H1 (cell line): ENCODE measurements at regions not wholly inside any gene's neighbourhood (a gene's known extent, or its start where the extent isn't known, plus 50 kb on each side); places are given as distances from the start of the nearest gene placed in this dataset.

ENCODE experiments used
- CTCF ChIA-PET: fragments of 300-600 bp; sonication (Branson Sonifier 250); formaldehyde crosslinking; loops from one replicate; lab custom pipeline; 2021; ENCODE audit not compliant: partially characterized antibody; lab: Charles Lee
- POLR2A ChIA-PET: fragments of 300-600 bp; sonication (Branson Sonifier 250); formaldehyde crosslinking; loops from one replicate; lab custom pipeline; 2021; ENCODE audit warnings: inconsistent platforms; ENCODE audit not compliant: partially characterized antibody; lab: Charles Lee
- DNase-seq, 2 experiments: peaks; one replicate each; pipeline versions ENCODE4 v3.0.0 to v3.0.0-alpha.2; 2010 to 2022; ENCODE audit warnings: low spot score in 2 of 2, low read depth in 1 of 2, mixed read lengths in 1 of 2
- FAIRE-seq: peaks from 2 replicates; lab custom pipeline; 2011; peaks lifted over from hg19 to GRCh38; lab: Jason Lieb, UNC
- H2AFZ ChIP-seq: 2 replicates; pipeline ENCODE4 v1.8.1; 2012; ENCODE audit warnings: low read length, inconsistent platforms
- H2AK5ac ChIP-seq: 2 replicates; pipeline ENCODE4 v1.6.1; 2013; ENCODE audit warnings: low read depth, low read length
- H2BK120ac ChIP-seq: replicated peaks from 2 replicates; pipeline ENCODE3; 2013; ENCODE audit warnings: low read depth, low read length, inconsistent platforms
- H2BK12ac ChIP-seq: 2 replicates; pipeline ENCODE4 v1.6.1; 2013; ENCODE audit warnings: low read depth, low read length
- H2BK15ac ChIP-seq: 2 replicates; pipeline ENCODE4 v1.6.1; 2013; ENCODE audit warnings: low read length
- H2BK20ac ChIP-seq: 2 replicates; pipeline ENCODE4 v1.6.1; 2013; ENCODE audit warnings: low read length
- H2BK5ac ChIP-seq: 2 replicates; pipeline ENCODE4 v1.6.1; 2013; ENCODE audit warnings: low read depth, low read length
- H3K14ac ChIP-seq: 2 replicates; pipeline ENCODE4 v1.6.1; 2013; ENCODE audit warnings: inconsistent platforms; ENCODE audit not compliant: insufficient read length
- H3K18ac ChIP-seq: 2 replicates; pipeline ENCODE4 v1.6.1; 2013; ENCODE audit warnings: low read length; ENCODE audit errors: extremely low read depth
- H3K23ac ChIP-seq: 2 replicates; pipeline ENCODE4 v1.6.1; 2013; ENCODE audit warnings: inconsistent platforms; ENCODE audit not compliant: insufficient read length
- H3K23me2 ChIP-seq: 2 replicates; pipeline ENCODE4 v1.6.1; 2013; ENCODE audit warnings: low read depth, low read length
- H3K27ac ChIP-seq: 2 replicates; pipeline ENCODE4 v1.6.1; 2011; ENCODE audit warnings: low read depth, low read length, inconsistent platforms
- H3K27me3 ChIP-seq, 4 experiments: replicated peaks in 1 of 4; 1 replicate in 1 of 4; 2 replicates in 3 of 4; pipeline versions ENCODE4 v1.6.1 to v1.8.1; 2011 to 2013; ENCODE audit warnings: low read length in 3 of 4, mild to moderate bottlenecking in 3 of 4, inconsistent platforms in 2 of 4, mixed read lengths in 2 of 4, moderate library complexity in 1 of 4; ENCODE audit not compliant: control insufficient read depth in 3 of 4, insufficient read depth in 3 of 4; ENCODE audit errors: extremely low read depth in 1 of 4
- H3K36me3 ChIP-seq, 4 experiments: 2 replicates each; pipeline versions ENCODE4 v1.6.1 to v1.8.1; 2011 to 2013; ENCODE audit warnings: mild to moderate bottlenecking in 4 of 4, low read length in 3 of 4, moderate library complexity in 2 of 4, control low read depth in 1 of 4, inconsistent platforms in 1 of 4; ENCODE audit not compliant: insufficient read depth in 4 of 4, control insufficient read depth in 2 of 4
- H3K4ac ChIP-seq: replicated peaks from 2 replicates; pipeline ENCODE3; 2013; ENCODE audit warnings: low read length, low read depth, mixed read lengths, inconsistent platforms; ENCODE audit not compliant: insufficient read length
- H3K4me1 ChIP-seq, 4 experiments: replicated peaks in 1 of 4; 1 replicate in 1 of 4; 2 replicates in 3 of 4; pipeline versions ENCODE4 v1.6.1 to v1.8.1; 2011 to 2013; ENCODE audit warnings: low read length in 3 of 4, inconsistent platforms in 2 of 4, mixed read lengths in 1 of 4; ENCODE audit not compliant: insufficient read depth in 4 of 4, control insufficient read depth in 3 of 4
- H3K4me2 ChIP-seq, 2 experiments: 2 replicates each; pipeline versions ENCODE4 v1.6.1 to v1.8.1; 2011 to 2013; ENCODE audit warnings: low read depth in 2 of 2, low read length in 2 of 2, control low read depth in 1 of 2, inconsistent platforms in 1 of 2, mild to moderate bottlenecking in 1 of 2; ENCODE audit not compliant: insufficient read depth in 1 of 2
- H3K4me3 ChIP-seq, 4 experiments: fragments of 200-600, 300-600 bp in 1 of 4; sonication (generic), shearing (Covaris generic), sonication (Bioruptor Twin) in 1 of 4; 2 replicates each; pipeline versions ENCODE4 v1.5.1 to v1.8.1; 2011 to 2016; ENCODE audit warnings: low read length in 4 of 4, low read depth in 3 of 4, control low read depth in 2 of 4, inconsistent platforms in 2 of 4, mild to moderate bottlenecking in 2 of 4, mixed read lengths in 1 of 4, moderate library complexity in 1 of 4; ENCODE audit not compliant: insufficient read depth in 2 of 4; ENCODE audit errors: extremely low read depth in 1 of 4
- H3K56ac ChIP-seq: replicated peaks from 2 replicates; pipeline ENCODE3; 2013; ENCODE audit warnings: low read depth, mild to moderate bottlenecking, mixed read lengths, low read length, inconsistent platforms; ENCODE audit not compliant: insufficient read length
- H3K79me1 ChIP-seq: 2 replicates; pipeline ENCODE4 v1.6.1; 2013; ENCODE audit warnings: low read depth, low read length, control low read depth
- H3K79me2 ChIP-seq, 2 experiments: 2 replicates each; pipeline versions ENCODE4 v1.6.1 to v1.8.1; 2012 to 2013; ENCODE audit warnings: low read length in 2 of 2, mild to moderate bottlenecking in 2 of 2, inconsistent platforms in 1 of 2; ENCODE audit not compliant: insufficient read depth in 2 of 2, control insufficient read depth in 1 of 2
- H3K9ac ChIP-seq, 4 experiments: replicated peaks in 1 of 4; 1 replicate in 1 of 4; 2 replicates in 3 of 4; pipeline versions ENCODE4 v1.6.1 to v1.8.1; 2011 to 2013; ENCODE audit warnings: low read depth in 3 of 4, low read length in 3 of 4, control low read depth in 2 of 4, mild to moderate bottlenecking in 2 of 4, moderate library complexity in 2 of 4, inconsistent platforms in 1 of 4; ENCODE audit errors: extremely low read depth in 1 of 4
- H3K9me3 ChIP-seq, 2 experiments: 2 replicates each; pipeline versions ENCODE4 v1.6.1 to v1.8.1; 2012 to 2013; ENCODE audit warnings: mild to moderate bottlenecking in 2 of 2, moderate library complexity in 2 of 2, control low read depth in 1 of 2, inconsistent platforms in 1 of 2, low read depth in 1 of 2, low read length in 1 of 2, mixed read lengths in 1 of 2; ENCODE audit not compliant: insufficient read depth in 2 of 2
- H4K20me1 ChIP-seq, 2 experiments: replicated peaks in 1 of 2; 2 replicates each; pipeline versions ENCODE3 to v1.8.1; 2011 to 2013; ENCODE audit warnings: inconsistent platforms in 2 of 2, low read length in 2 of 2, mild to moderate bottlenecking in 1 of 2; ENCODE audit not compliant: insufficient read depth in 2 of 2, control insufficient read depth in 1 of 2
- H4K5ac ChIP-seq: 2 replicates; pipeline ENCODE4 v1.6.1; 2013; ENCODE audit warnings: low read length, low read depth, mixed read lengths, inconsistent platforms; ENCODE audit not compliant: insufficient read length
- H4K8ac ChIP-seq: 2 replicates; pipeline ENCODE4 v1.8.0; 2013; ENCODE audit warnings: mild to moderate bottlenecking, moderate library complexity, low read length, inconsistent platforms; ENCODE audit not compliant: insufficient read depth; ENCODE audit errors: extremely low read depth
- H4K91ac ChIP-seq: replicated peaks from 2 replicates; pipeline ENCODE3; 2013; ENCODE audit warnings: low read length, mixed read lengths, inconsistent platforms; ENCODE audit not compliant: insufficient read length
- TAF1 ChIP-seq: IDR thresholded peaks from 2 replicates; pipeline ENCODE4 v1.6.1; 2011; ENCODE audit warnings: mild to moderate bottlenecking, low read depth, low read length
- WGBS, 2 experiments: shearing (Covaris generic) in 1 of 2; methylation state at CpG; one replicate each; pipeline versions ENCODE4 v1.1.6 to v1.1.7; 2013 to 2015; ENCODE audit warnings: low lambda C conversion rate in 2 of 2, mixed read lengths in 2 of 2, inconsistent platforms in 1 of 2, low coverage in 1 of 2, missing lambda C conversion rate in 1 of 2; ENCODE audit not compliant: insufficient replicate concordance in 2 of 2, insufficient coverage in 1 of 2, insufficient read length in 1 of 2; ENCODE audit errors: extremely low coverage in 1 of 2, missing lambda C conversion rate in 1 of 2; 5-methylcytosine and 5-hydroxymethylcytosine counted together

- FAIRE-seq: no peak
- Histone ChIP-seq H3K14ac (no peak overlapping the region), H2BK15ac (no peak overlapping the region; the same call in 1 of the 2 replicates), H3K4me1 (no peaks in the 10 kb centered on the region; a peak in 2 of 7 replicates), H4K91ac (no peak overlapping the region), H4K5ac (no peak overlapping the region), H3K27ac (no peak overlapping the region), H3K9me3 (peaks cover 3 to 4% of the 10 kb centered on the region in 2 experiments; a peak in 2 of 4 replicates), H3K79me2 (no peaks in the 10 kb centered on the region), H3K4me3 (no peak overlapping the region), H2BK20ac (no peak overlapping the region), H3K56ac (no peak overlapping the region), H3K18ac (no peak overlapping the region), H3K27me3 (no peaks in the 10 kb centered on the region), H2BK120ac (no peak overlapping the region), H2AK5ac (no peak overlapping the region), H4K8ac (no peak overlapping the region; the same call in 1 of the 2 replicates), H3K9ac (no peak overlapping the region), H2BK5ac (no peak overlapping the region), H3K4me2 (no peak overlapping the region), H4K20me1 (no peaks in the 10 kb centered on the region), H3K36me3 (no peaks in the 10 kb centered on the region), H3K4ac (no peak overlapping the region), H3K23me2 (peaks cover 3% of the 10 kb centered on the region; the same call in 1 of the 2 replicates), H2AFZ (no peak overlapping the region), H3K79me1 (no peaks in the 10 kb centered on the region), H3K23ac (no peak overlapping the region), H2BK12ac (no peak overlapping the region)
- DNase-seq: no peak
- ChIA-PET POLR2A (interaction anchor here (1.2 kb wide), 1 partner anchor 9 kb away, joined by 4 read pairs; no protein-coding TSS in a partner anchor), CTCF (no interaction called here)
- no peak for TF ChIP-seq TAF1
- WGBS, 2 experiments: 64% methylated on average over 1 of the region's 1 CpG; no CpG with 5 or more reads in 1 of the 2 experiments
Measured at GRCh38 chr12:119266963-119267362, 67.6 kb upstream of the CCDC60 start.
